ENCODE measurements at regions not wholly inside any gene's neighbourhood (a gene's known extent, or its start where the extent isn't known, plus 50 kb on each side); places are given as distances from the start of the nearest gene placed in this dataset.
A peak's percentile ranks its signal among the peaks of the same experiment; 100 is the strongest.

- Histone ChIP-seq H2BK20ac (ENCODE audit: low read depth, low read length) (peak overlapping the region; percentile 97), H3K27me3 (ENCODE audit: control insufficient read depth, insufficient read depth, low read length) (no peaks in the 10 kb centered on the region), H4K5ac (ENCODE audit: low read depth, low read length) (peak overlapping the region; percentile 88), H3K18ac (ENCODE audit: low read depth, low read length) (peak overlapping the region; percentile 82), H3K4me3 (ENCODE audit: insufficient read depth, low read depth, low read length) (no peak overlapping the region), H4K91ac (ENCODE audit: insufficient read depth, low read depth, low read length) (peak overlapping the region; percentile 88), H3K4me2 (ENCODE audit: low read depth, low read length) (0 out of 2 replicates have a peak overlapping the region, but pooled peaks have one; percentile 9), H2AFZ (replicated peaks; ENCODE audit: low read length, poor library complexity) (peak overlapping the region; percentile 73), H2BK15ac (ENCODE audit: low read depth, low read length) (peak overlapping the region; percentile 85; the same call in 1 of the 3 replicates), H4K8ac (ENCODE audit: low read depth in 2 of 2, low read length in 2 of 2) (peak overlapping the region; percentile 23 to 86; a peak in 3 of 4 replicates), H3K9ac (ENCODE audit: low read depth, low read length) (no peak overlapping the region), H3K23ac (ENCODE audit: low read depth, low read length) (peak overlapping the region; percentile 84), H3K56ac (ENCODE audit: extremely low read depth, insufficient read depth, low read length) (peak overlapping the region; percentile 51; the same call in 1 of the 2 replicates), H3K36me3 (ENCODE audit: control insufficient read depth, insufficient read depth, low read length) (no peaks in the 10 kb centered on the region), H2AK5ac (ENCODE audit: low read depth, low read length) (peak overlapping the region; percentile 92), H3K4ac (ENCODE audit: low read depth, low read length) (peak overlapping the region; percentile 94), H3K4me1 (ENCODE audit: control insufficient read depth, insufficient read depth, low read length) (peaks cover 12% of the 10 kb centered on the region), H2AK9ac (replicated peaks; ENCODE audit: low read depth, low read length, poor library complexity) (peak overlapping the region; percentile 91), H4K20me1 (ENCODE audit: insufficient read depth, low read length) (no peaks in the 10 kb centered on the region), H2BK5ac (ENCODE audit: low read depth, low read length, poor library complexity, severe bottlenecking) (peak overlapping the region; percentile 76), H3K79me1 (ENCODE audit: low read depth in 1 of 2, low read length in 2 of 2) (peaks cover 0 to 8% of the 10 kb centered on the region in 2 experiments; a peak in 2 of 4 replicates), H3K27ac (ENCODE audit: insufficient read depth, low read length) (peak overlapping the region; percentile 64), H3K9me3 (ENCODE audit: control insufficient read depth, insufficient read depth, low read length) (no peaks in the 10 kb centered on the region), H3K9me1 (ENCODE audit: insufficient read depth, low read length) (peaks cover 11% of the 10 kb centered on the region), H2BK120ac (ENCODE audit: low read depth, low read length) (peak overlapping the region; percentile 91), H3K14ac (replicated peaks; ENCODE audit: low read depth, low read length) (peak overlapping the region; percentile 69)
- 50% methylated on average over 1 of the region's 3 CpGs; no CpG with 5 or more reads in 1 of the 2 experiments for WGBS, 2 experiments (ENCODE audit: extremely low coverage in 2 of 2, insufficient read length in 1 of 2)
- intact Hi-C loops (cut with micrococcal nuclease), result loop anchor here (2.0 to 10.0 kb wide), 4 partner anchors 56 to 688 kb away; partner anchors contain the start of genes MAN1A2 and TTF2
- TF ChIP-seq BHLHE40 (IDR thresholded peaks at IDR 0.05; ENCODE audit: low read depth, low read length) (no peak), POLR2A (IDR thresholded peaks at IDR 0.05; ENCODE audit: low read depth, low read length) (no peak), MAFK (IDR thresholded peaks at IDR 0.05; ENCODE audit: low read depth, low read length) (no peak), RFX5 (IDR thresholded peaks at IDR 0.05; ENCODE audit: low read depth, low read length) (no peak), RCOR1 (IDR thresholded peaks at IDR 0.05; ENCODE audit: insufficient replicate concordance, low read length) (no peak), MXI1 (IDR thresholded peaks at IDR 0.05; ENCODE audit: borderline replicate concordance, low read depth, low read length) (no peak), CTCF (conservative IDR thresholded peaks at IDR 0.05; ENCODE audit: low read depth, low read length) (no peak), USF2 (IDR thresholded peaks at IDR 0.05; ENCODE audit: low read depth, low read length) (no peak), NFE2L2 (IDR thresholded peaks at IDR 0.05; ENCODE audit: low read depth, low read length) (no peak), CHD1 (IDR thresholded peaks at IDR 0.05; ENCODE audit: low read depth, low read length) (no peak), RAD21 (IDR thresholded peaks at IDR 0.05; ENCODE audit: low read length) (no peak), MAZ (IDR thresholded peaks at IDR 0.05; ENCODE audit: borderline replicate concordance, low read depth, low read length) (no peak), FOS (IDR thresholded peaks at IDR 0.05; ENCODE audit: low read depth, low read length) (no peak)
- ChIA-PET CTCF (interaction anchor here (0.8 to 2.6 kb wide), 13 partner anchors 16 to 244 kb away, joined by 3 to 17 read pairs (median 4); no protein-coding TSS in a partner anchor), POLR2A (ENCODE audit: unreplicated experiment) (no interaction called here)
- no TSS peak for BruUV-seq (replicated peaks)
- in situ Hi-C loops (cut with MboI; ENCODE audit: low sequenced_read_pairs), result loop anchor here (10.0 to 25.0 kb wide), 3 partner anchors 134 to 391 kb away; partner anchors contain the start of genes MAN1A2 and TENT5C
- no peak; the same call in 1 of the 2 replicates for ATAC-seq (ENCODE audit: low read depth)
- dilution Hi-C loops (cut with HindIII; ENCODE audit: low sequenced_read_pairs, unreplicated experiment), result no loop called here
- DNase-seq, result no peak
Measured at GRCh38 chr1:117753232-117753631, 147.4 kb downstream of the TENT5C start.

Data from IMR-90 (cell line).